HG03097 (cell line): ENCODE measurements at regions not wholly inside any gene's neighbourhood (a gene's known extent, or its start where the extent isn't known, plus 50 kb on each side); places are given as distances from the start of the nearest gene placed in this dataset.

Experiments
- ATAC-seq: cut with Tn5 transposase; IDR thresholded peaks from one replicate; pipeline ENCODE4 v1.9.1; 2021; ENCODE audit not compliant: unreplicated experiment, low FRiP score

DNA sequence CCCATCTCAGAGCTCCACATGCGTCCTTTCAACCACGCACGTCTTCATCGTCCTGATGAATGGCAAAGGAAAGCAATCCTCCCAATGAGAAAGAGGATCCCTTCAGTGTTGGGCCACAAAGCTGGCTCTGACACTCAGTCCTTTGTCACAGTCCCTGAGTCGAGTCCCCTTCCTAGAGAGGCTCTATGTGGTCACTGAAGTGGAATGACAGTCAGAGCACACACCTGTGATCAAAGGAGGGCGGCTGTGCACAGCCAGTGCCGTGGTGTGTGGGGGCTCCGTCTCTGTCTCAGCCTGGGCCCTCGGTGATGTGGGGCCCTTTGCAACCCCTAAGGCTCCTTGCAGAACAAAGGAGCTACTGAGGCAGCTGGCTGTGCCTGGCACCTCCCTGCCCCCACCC, 157.3 kb upstream of the APCDD1 start:
- ATAC-seq = no peak

DNA sequence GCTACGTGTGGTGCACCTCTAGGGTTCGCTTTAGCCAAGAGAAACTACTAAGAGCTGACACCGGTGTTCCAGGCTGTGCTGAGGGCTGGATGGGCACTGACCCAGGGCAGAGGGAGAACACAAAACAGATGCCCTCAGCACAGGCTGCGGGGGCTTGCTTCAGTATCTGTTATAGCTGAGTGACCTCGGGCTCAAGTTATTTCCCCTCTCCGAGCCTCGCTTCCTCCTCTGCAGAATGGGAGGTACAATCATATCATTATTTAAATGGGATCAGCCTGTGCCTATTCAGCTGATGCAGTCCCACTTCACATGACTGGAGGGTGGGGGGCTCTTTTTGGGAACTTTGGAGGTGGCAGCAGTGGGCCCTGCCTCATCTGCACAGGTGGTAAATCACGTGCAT, 156.1 kb upstream of the APCDD1 start:
- ATAC-seq = no peak

DNA sequence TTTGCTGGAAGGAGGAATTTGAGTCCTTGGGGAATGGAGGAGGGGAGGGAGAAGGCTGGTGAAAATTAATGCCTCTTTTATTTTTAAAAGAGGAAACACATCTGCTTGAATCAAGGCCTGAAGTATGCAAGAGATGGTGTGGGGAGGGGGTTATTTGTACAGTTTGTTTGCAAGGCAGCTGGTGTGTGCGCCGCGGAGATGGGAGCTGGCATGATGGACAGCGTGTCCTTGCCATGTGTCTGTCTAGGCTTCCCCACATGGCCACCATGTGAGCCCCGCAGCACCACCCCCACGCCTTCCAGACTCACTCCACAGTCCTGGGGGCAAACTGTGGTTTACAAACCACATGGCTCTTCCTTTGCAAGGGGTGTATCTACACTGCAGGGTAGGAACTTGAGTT, 154.8 kb upstream of the APCDD1 start:
- no peak for ATAC-seq

DNA sequence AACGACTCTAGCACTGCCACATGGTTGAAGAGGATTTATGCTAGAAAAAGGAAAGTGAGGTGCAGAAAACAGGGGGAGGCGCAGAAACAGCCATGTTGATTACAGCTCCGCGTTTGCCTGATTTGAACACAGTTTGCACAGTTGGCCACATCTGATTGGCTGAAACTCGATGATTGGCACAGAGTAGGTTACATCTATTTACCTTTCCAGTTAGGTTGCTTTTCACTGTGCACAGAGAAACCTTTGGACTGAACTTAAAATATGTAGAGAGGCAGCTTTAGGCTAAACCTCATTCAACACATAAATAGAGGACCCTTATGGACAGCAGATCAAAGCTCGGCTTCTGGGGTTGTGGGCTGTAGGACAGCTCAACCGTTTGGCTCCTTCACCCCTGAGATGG, 153.7 kb upstream of the APCDD1 start:
- no peak for ATAC-seq

DNA sequence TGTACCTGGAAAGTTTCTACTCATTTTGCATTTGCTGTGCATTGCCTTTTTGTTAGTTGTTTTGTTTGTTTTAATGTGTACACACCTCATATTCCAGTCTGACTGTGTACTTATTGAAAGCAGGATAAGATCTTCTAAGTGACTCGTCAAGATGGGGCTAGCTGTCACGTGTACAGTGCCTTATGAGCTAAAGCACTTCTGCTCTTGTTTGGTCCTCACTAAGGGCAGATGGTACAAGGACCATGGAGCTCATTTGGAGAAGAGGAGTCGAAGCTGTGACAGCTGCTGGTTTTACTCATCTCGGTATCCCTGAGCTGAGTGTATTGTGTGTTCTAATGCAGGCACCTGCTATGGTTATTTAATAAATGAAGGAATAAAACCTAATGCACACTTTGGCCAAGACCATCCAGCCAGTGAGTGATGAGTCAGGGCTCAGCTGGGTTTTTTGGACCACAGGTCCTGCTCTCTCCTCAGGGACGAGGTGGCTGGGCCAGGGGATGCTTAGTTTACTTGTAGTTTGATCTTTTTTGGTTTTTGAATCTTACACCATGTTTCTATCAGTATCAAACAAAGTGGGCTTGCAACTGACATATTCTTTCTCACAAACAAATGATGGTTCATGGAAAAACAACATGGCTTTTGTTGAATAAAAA, 152.5 kb upstream of the APCDD1 start:
- ATAC-seq = no peak

DNA sequence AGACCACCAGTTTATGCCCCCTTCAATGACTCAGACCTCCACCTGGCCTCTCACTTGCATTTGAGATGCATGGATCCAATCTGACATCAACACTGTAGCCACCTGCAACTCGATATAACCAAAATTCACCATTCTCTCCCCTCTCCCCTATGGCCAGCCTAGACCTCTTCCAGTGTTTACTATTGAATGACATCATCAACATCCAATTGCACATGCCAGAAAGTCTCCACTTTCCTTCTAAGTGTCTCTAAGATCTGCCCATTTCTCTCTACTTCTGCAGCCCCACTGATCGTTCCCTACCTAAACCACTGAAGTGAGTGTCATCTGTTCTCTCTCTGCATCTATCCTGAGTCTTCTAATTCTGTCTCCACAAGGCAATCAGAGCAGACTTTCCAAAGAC, 151.3 kb upstream of the APCDD1 start:
- ATAC-seq = no peak

DNA sequence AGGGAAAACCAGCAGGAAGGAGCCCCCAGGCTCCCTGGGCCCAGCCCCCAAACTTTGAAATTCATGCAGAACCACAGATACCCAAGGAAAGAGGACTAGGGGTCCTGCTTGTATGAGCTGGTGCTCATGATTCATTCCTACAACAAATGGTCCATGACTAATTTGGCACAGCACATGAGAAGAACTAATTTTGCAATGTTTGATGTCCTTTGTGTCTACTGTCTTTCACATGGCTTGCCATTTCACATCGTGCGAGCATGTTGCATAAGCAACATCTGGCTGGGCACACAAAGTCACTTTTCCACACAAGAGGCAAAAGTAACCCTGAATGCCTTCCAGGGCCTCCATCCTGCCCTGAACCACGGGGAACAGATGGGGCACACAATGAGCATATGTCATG, 149.6 kb upstream of the APCDD1 start:
- no peak for ATAC-seq

DNA sequence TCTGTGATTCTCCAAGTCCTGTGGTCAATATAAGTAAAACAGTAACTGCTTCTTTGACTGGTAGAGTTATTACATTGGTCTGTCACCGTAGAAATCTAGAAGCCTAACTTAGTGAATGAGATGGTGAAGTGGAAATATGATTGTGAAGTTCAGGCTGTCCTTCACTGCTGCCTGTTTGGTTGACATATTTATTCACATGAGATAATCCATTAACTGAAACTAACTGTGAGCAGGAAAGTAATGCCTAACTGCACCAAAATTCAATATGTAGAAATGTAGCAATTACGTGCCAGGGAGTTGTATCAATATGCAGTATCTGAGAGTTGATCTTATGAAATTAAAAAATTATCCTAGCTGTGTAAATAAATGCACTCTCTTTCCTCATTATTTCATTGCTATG, 147.7 kb upstream of the APCDD1 start:
- no peak for ATAC-seq

DNA sequence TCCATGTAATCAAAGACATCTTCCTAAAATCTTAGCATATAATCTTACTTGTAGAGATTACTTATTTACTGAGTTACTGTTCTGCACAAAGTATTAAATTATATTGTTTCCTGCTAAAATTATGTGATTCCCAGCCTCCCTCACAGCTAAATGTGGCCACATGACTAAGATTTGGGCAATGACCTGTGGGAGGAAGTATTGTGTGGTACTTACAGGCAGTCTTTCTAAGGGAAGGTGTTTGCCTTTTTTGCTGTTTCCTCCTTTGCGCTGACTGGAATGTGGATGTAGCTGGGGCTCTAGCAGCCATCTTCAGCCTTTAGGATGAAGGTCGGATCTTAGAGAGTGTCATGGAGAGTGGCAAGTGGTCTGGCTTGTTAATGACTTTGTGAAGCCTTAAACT, 146.3 kb upstream of the APCDD1 start:
- no peak for ATAC-seq

DNA sequence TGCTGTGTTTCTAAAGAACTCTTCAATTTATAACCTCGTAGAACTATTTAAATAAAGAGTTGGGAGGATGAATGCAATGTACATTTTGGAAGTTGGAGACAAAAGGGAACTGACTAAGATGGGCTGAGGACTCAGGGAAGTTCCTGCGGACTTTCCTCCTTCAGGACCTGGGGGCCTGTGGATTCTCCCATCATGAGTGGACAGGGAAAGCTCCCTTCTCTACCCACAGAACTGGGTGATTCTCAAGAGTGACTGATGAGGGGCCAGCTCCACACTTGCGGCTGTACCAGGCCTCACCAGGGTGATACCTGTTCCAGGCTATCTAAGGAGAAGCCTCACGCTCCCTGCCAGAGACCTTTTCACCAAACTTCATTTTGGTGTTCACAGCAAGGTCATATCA, 143.8 kb upstream of the APCDD1 start:
- no peak for ATAC-seq

DNA sequence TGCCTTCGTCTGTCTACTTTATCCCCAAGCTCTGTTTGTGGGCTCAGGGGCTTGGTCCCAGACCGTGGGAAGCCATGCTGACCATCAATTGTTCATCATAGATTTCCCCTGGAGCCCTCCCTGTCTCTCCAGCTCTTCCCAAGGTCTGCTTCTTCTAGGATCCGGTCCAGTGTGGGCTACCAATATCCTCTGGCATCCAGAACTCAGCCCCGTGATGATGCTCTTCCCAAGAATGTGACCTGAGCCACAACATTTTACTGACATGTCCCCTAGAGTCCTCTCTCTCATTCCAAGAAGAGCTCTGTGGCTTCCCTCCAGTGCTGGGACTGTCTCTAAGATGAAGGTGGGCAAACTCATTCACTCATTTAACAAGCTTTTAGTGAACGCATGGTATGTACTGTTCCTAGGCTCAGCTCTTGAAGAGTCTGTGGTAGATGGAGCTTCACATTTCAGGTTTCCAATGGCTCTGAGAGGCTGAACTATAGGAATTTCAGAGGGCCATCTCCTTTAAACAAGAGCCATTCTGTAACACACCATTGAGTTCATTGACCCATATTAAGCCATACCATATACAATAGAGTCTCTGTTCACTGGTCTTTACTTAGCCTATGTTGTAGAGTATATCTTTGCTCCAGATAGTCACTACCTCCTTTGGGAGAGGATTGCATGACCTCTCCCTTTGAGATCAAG, 142.0 kb upstream of the APCDD1 start:
- ATAC-seq = no peak

DNA sequence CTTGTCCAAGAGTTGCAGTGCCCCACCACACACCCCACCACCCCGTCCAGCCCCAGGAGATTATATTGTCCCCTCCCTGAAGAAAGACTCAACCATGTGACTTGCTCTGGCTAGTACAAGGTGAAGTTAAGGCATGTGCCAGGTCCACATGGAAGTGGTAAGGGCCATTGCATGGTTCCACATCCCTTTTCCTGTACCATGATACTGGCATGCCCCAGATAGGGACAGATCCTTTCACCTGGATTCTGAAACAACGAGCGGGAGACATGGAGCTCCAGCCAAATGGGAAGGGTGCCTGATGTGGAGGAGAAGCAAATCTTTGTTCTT, 141.5 kb upstream of the APCDD1 start:
- no peak for ATAC-seq

DNA sequence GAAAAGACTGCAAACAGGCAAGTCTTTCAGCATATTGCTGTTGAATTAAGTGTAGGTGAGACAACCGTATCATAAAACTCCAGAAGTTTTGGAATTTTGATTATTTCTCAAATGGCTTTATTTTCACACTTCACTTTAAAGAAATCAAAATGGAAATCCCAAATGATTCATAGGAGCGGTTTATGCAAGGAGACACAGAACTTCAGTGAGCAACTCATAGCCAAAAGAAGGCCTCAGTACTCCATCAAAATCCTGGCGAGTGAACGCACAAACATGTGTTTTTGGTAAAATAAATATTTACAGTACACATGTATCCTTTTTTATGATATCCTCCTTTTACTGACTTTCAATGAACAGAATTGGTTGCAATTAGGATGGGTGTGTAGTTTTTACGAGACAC, 140.4 kb upstream of the APCDD1 start:
- no peak for ATAC-seq

DNA sequence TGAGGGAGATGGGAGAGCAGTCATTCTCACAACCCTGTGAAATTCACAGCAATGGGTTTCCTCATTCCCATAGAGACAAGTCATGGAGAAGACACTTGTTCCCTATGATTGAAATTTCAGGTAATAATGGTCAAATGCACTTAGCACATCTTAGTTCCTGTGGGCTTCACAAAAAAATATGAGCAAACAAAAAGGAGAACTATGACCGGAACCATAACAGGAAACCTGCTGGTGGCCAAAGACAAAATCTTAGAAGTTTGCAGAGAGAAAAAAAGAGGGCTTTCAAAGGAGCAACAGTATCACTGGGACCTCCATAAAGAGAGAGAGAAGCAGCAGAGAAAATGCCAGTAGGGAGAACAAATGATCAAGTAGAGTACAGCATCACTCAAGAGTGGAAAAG, 138.9 kb upstream of the APCDD1 start:
- no peak for ATAC-seq

DNA sequence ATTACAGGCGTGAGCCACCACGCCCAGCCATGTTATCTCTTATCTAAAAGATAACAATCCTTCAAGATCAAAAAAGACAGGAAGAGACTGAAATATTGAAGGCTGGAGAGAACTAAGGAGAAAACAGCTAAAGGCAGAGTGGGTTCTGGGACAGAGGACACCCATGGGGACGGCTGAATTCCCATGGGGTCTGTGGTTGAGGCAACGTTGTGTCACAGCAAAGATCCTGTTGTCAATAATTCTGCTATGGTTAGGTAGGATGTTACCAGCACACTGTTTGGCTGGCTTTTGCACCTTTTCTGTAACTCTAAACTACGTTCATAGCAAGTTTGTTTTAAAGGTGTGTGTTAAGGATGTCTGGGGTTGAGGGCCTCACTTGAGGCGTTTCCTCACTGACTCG, 137.7 kb upstream of the APCDD1 start:
- no peak for ATAC-seq

DNA sequence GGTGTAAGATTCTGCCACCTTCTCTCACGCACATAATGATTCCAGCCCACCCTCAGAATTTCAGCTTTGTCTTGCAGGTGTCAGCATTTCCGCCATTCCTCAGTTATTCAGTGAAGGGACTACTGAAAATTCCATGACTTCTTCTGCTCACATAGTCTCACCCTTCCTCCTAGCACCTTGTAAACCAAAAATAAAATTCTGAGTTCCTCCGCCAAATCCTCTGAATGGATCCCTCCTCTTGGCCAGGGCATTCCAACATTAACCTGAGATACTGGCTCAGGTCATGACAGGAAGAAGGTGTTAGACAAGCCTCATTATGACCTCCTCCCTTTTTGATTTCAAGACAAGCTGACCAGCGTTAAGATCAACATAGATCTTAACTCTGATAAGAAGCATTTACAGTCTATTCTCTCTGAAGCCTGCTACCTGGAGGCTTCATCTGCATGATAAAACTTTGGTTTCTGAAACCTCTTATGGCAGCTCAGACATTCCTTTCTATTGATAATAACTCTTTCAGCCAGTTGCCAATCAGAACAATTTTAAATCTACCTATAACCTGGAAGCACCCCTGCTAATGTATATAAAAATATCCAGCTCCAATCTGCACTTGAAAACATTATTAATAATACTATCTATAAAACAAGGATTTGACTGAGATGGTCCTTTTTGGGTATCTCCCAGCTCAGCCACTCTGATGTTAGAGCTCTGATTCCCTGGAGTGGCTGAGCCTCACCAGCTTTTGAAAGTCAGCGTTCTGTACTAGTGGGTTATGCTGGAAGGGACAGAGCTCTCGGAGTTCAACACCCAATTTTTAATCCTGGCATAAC, 136.4 kb upstream of the APCDD1 start:
- no peak for ATAC-seq

DNA sequence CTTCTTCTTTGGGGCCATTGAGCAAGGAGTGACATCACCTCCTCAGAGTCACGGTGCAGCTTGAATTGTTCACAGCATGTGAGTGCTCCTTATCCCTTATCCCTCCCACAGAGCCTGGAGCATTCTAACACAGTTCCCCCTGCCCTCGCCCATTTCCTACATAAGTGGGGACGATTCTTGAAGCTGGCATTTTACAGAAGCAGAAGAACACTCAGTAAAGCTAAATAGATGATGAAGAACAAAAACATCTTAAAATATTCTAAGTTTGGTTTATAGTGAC, 135.8 kb upstream of the APCDD1 start:
- no peak for ATAC-seq

DNA sequence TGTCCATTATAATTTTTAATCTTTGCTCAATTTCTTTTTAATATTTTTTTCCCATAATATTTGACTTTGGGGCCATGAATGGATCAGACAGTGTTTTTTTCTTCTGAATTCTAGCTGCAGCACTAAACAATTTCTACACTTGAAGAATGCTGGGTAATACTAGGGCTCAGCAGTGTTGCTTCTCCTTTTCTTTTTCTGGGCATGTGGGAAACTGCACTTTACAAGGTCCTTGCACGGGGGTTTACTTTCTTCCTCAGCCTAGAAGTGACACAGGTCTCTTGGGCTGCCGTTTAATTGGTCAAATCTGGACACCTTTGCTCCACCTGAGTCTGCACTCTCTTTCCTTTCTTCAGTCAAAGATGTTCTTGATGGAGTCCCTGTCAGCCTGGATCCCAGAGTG, 135.4 kb upstream of the APCDD1 start:
- ATAC-seq = no peak

DNA sequence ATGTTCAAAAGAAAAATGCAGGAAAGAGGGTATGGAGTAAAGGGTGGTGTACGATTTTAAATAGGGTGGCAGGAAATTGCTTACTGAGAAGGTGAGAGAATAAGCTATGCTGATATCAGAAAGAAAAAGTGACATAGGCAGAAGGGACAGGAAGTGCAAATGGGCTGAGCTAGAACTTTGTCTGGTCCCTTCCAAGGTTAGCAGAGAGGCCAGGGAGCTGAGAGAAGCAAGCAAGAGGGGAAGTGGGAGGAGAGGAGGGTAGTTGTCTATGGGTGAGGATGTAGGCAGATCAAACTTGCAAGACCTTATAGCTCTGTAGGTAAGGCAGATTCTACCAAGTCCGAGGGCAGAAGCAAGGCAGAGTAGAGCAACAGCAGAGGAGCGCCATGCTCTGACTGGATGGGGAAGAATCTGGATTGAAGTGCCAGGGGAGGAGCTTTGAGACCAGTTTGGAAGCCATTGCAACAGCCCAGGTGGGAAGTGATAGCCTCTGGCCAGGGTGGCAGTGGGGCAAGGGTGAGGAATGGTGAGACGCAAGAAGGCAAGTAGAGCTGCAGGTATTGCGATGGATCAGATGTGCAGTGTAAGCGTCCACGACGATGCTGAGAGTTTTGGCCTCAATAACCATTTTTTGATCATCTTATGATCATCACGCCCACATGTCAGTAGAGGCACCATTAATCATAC, 134.4 kb upstream of the APCDD1 start:
- ATAC-seq = no peak

DNA sequence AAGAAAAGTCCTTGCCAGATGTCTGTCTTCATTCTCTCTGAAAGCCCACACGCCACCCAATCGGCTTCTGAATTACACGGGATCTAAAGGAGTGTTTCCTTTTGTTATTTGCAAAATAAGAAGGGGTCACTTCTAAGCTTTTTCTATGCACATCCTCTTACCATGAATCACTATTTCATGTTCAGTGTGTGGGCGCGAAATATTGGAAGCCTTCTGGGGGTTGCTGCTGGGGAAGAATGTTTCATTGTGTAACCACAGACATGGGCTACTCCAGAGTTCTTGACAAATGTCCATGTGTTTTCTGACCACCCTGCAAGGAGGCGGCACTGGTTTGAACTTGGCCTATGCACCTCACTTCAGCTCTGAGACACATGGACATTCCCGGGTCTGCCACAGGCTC, 133.6 kb upstream of the APCDD1 start:
- ATAC-seq = no peak

DNA sequence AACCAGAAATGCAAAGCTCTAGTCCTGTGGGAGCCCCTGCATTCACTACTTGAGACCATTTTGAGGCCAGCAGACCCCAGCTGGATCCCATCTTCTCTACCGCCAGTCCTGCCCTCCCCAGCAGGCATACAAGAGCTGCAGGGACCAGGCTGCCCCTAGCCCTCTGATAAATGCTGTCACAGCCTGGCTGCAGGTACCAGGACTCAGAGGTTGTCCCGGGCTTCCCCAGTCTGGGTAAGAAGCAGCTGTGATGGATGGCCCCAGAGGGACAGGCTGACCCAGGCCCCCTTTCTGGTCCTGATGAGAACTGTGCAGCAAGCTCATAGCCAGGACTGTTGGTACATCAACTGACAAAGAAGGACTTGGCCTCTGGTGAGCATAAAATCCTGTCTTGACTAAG, 132.9 kb upstream of the APCDD1 start:
- ATAC-seq = no peak

DNA sequence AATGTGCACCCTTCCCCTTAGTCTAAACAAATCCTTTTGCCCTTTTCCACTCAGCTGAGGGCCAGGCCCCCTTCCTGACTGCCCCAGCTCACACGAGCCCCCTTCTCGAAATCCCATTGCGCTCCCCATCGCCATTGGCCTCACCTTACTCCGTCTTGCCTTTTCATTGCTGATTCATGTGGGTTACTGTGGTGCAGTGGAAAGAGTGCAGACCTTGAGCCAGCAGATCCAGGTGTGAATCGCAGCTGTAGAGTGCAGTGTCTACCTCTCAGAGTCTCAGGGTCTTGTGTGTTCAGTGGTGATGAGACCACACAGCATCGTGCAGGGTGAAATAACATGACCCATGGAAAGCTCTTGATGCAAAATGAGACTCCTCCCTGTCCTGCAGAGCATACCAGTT, 132.4 kb upstream of the APCDD1 start:
- no peak for ATAC-seq
